HEK293 (cell line): ENCODE measurements at regions not wholly inside any gene's neighbourhood (a gene's known extent, or its start where the extent isn't known, plus 50 kb on each side); places are given as distances from the start of the nearest gene placed in this dataset.

Experiments used
- CTCF ChIA-PET: fragments of 350-600 bp; formaldehyde crosslinking; extraction: SDS; loops from one replicate; lab custom pipeline; 2021; ENCODE audit warnings: antibody characterized with exemption; lab: Yijun Ruan, JAX
- POLR2A ChIA-PET: fragments of 300-600 bp; formaldehyde crosslinking; extraction: SDS; loops from one replicate; lab custom pipeline; 2020; ENCODE audit warnings: antibody characterized with exemption, inconsistent platforms; lab: Yijun Ruan, JAX
- H3K27ac ChIP-seq: fragments of 200-500 bp; sonication (Bioruptor generic); 2 replicates; pipeline ENCODE4 v1.5.1; 2014; ENCODE audit warnings: low read depth, low read length, control low read depth, inconsistent platforms; ENCODE audit errors: extremely low read depth
- H3K36me3 ChIP-seq, 2 experiments: fragments of 200-500 bp in 1 of 2; sonication (Bioruptor generic) in 1 of 2; 1 replicate in 1 of 2; 2 replicates in 1 of 2; pipeline ENCODE4 v1.5.1; 2014 to 2017; ENCODE audit warnings: inconsistent platforms in 2 of 2, low read length in 2 of 2; ENCODE audit not compliant: control insufficient read depth in 2 of 2, insufficient read depth in 1 of 2
- H3K4me1 ChIP-seq: fragments of 200-500 bp; sonication (Bioruptor generic); 2 replicates; pipeline ENCODE4 v1.5.1; 2014; ENCODE audit warnings: mild to moderate bottlenecking, low read length, inconsistent platforms; ENCODE audit not compliant: control insufficient read depth, insufficient read depth
- H3K4me3 ChIP-seq: 2 replicates; pipeline ENCODE4 v1.5.1; 2011; ENCODE audit warnings: low read depth, mild to moderate bottlenecking, control low read depth, low read length, moderate library complexity
- H3K9me3 ChIP-seq: fragments of 200-500 bp; sonication (Bioruptor generic); 2 replicates; pipeline ENCODE4 v1.5.1; 2014; ENCODE audit warnings: low read depth, low read length, inconsistent platforms; ENCODE audit not compliant: control insufficient read depth, insufficient read depth
- INSM2 ChIP-seq: fragments of 450-650 bp; formaldehyde crosslinking; IDR thresholded peaks from 2 replicates; pipeline ENCODE4 v1.5.1; 2016; ENCODE audit warnings: missing biosample characterization, missing genetic modification characterization
- MZF1 ChIP-seq: fragments of 450-650 bp; formaldehyde crosslinking; IDR thresholded peaks from 2 replicates; pipeline ENCODE4 v1.5.1; 2017; ENCODE audit warnings: missing biosample characterization, missing genetic modification characterization, borderline replicate concordance
- PRDM10 ChIP-seq: fragments of 450-650 bp; formaldehyde crosslinking; IDR thresholded peaks from 2 replicates; pipeline ENCODE4 v1.5.1; 2016; ENCODE audit warnings: missing biosample characterization, missing genetic modification characterization
- WT1 ChIP-seq: fragments of 450-650 bp; formaldehyde crosslinking; IDR thresholded peaks from 2 replicates; pipeline ENCODE4 v1.5.1; 2016; ENCODE audit warnings: missing biosample characterization, missing genetic modification characterization
- ZBTB17 ChIP-seq: fragments of 450-650 bp; formaldehyde crosslinking; IDR thresholded peaks from 2 replicates; pipeline ENCODE4 v1.5.1; 2016; ENCODE audit warnings: missing biosample characterization, missing genetic modification characterization
- ZNF335 ChIP-seq: fragments of 450-650 bp; formaldehyde crosslinking; conservative IDR thresholded peaks from 2 replicates; pipeline ENCODE4 v1.5.1; 2016; ENCODE audit warnings: missing biosample characterization, missing genetic modification characterization
- ZNF404 ChIP-seq: fragments of 450-650 bp; formaldehyde crosslinking; IDR thresholded peaks from 2 replicates; pipeline ENCODE4 v1.5.1; 2017; ENCODE audit warnings: missing biosample characterization, missing genetic modification characterization
- ZNF555 ChIP-seq: fragments of 450-650 bp; formaldehyde crosslinking; conservative IDR thresholded peaks from 2 replicates; pipeline ENCODE4 v1.5.1; 2017; ENCODE audit warnings: missing biosample characterization, mild to moderate bottlenecking, missing genetic modification characterization, inconsistent platforms
- ZNF626 ChIP-seq: fragments of 450-650 bp; sonication (Bioruptor Pico); formaldehyde crosslinking; IDR thresholded peaks from 2 replicates; pipeline ENCODE4 v1.5.1; 2018; ENCODE audit warnings: missing biosample characterization, missing genetic modification characterization, inconsistent platforms
- ZNF645 ChIP-seq: fragments of 450-650 bp; formaldehyde crosslinking; IDR thresholded peaks from 2 replicates; pipeline ENCODE4; 2016; ENCODE audit warnings: missing biosample characterization, missing genetic modification characterization
- ZNF768 ChIP-seq: fragments of 450-650 bp; formaldehyde crosslinking; IDR thresholded peaks from 2 replicates; pipeline ENCODE4 v1.5.1; 2018; ENCODE audit warnings: missing biosample characterization, mild to moderate bottlenecking, missing genetic modification characterization
- TF ChIP-seq, protein P1 (sequence below): fragments of 450-650 bp; formaldehyde crosslinking; IDR thresholded peaks from 2 replicates; pipeline ENCODE4 v1.5.1; 2016; ENCODE audit warnings: missing biosample characterization, missing genetic modification characterization, low read depth
- TF ChIP-seq, protein P2 (sequence below): fragments of 450-650 bp; formaldehyde crosslinking; optimal IDR thresholded peaks from 2 replicates; pipeline ENCODE3; 2016; ENCODE audit warnings: missing biosample characterization, mild to moderate bottlenecking, missing genetic modification characterization
- TF ChIP-seq, protein P3 (sequence below): fragments of 450-650 bp; formaldehyde crosslinking; IDR thresholded peaks from 2 replicates; pipeline ENCODE4 v1.5.1; 2016; ENCODE audit warnings: missing biosample characterization, missing genetic modification characterization
- TF ChIP-seq, protein P4 (sequence below): fragments of 450-650 bp; formaldehyde crosslinking; conservative IDR thresholded peaks from 2 replicates; pipeline ENCODE4 v1.5.1; 2016; ENCODE audit warnings: low read depth, missing biosample characterization, missing genetic modification characterization

- TF ChIP-seq, protein P1, sequence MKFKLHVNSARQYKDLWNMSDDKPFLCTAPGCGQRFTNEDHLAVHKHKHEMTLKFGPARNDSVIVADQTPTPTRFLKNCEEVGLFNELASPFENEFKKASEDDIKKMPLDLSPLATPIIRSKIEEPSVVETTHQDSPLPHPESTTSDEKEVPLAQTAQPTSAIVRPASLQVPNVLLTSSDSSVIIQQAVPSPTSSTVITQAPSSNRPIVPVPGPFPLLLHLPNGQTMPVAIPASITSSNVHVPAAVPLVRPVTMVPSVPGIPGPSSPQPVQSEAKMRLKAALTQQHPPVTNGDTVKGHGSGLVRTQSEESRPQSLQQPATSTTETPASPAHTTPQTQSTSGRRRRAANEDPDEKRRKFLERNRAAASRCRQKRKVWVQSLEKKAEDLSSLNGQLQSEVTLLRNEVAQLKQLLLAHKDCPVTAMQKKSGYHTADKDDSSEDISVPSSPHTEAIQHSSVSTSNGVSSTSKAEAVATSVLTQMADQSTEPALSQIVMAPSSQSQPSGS (tag by site-specific recombination) = no peak
- TF ChIP-seq, protein P2, sequence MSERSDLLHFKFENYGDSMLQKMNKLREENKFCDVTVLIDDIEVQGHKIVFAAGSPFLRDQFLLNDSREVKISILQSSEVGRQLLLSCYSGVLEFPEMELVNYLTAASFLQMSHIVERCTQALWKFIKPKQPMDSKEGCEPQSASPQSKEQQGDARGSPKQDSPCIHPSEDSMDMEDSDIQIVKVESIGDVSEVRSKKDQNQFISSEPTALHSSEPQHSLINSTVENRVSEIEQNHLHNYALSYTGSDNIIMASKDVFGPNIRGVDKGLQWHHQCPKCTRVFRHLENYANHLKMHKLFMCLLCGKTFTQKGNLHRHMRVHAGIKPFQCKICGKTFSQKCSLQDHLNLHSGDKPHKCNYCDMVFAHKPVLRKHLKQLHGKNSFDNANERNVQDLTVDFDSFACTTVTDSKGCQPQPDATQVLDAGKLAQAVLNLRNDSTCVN (tag by site-specific recombination) = no peak
- TF ChIP-seq ZNF626 (tag by site-specific recombination) (no peak), ZNF555 (tag by site-specific recombination) (no peak)
These were observed 71.1 kb upstream of the AKT3 start (continued) for GRCh38 chr1:243921111-243921510.

GRCh38 chr1:243917863-243918565 lies 68.0 kb upstream of the AKT3 start:
- POLR2A ChIA-PET = interaction anchor here (1.2 to 1.5 kb wide), 2 partner anchors 8 to 10 kb away, joined by 5 to 8 read pairs; no protein-coding TSS in a partner anchor
- no peaks in the 10 kb centered on the region for H3K36me3 ChIP-seq
- peaks cover 3% of the 10 kb centered on the region; the same call in 1 of the 2 replicates for H3K4me1 ChIP-seq
- TF ChIP-seq ZNF404 (tag by site-specific recombination) = no peak
- TF ChIP-seq, protein P3, sequence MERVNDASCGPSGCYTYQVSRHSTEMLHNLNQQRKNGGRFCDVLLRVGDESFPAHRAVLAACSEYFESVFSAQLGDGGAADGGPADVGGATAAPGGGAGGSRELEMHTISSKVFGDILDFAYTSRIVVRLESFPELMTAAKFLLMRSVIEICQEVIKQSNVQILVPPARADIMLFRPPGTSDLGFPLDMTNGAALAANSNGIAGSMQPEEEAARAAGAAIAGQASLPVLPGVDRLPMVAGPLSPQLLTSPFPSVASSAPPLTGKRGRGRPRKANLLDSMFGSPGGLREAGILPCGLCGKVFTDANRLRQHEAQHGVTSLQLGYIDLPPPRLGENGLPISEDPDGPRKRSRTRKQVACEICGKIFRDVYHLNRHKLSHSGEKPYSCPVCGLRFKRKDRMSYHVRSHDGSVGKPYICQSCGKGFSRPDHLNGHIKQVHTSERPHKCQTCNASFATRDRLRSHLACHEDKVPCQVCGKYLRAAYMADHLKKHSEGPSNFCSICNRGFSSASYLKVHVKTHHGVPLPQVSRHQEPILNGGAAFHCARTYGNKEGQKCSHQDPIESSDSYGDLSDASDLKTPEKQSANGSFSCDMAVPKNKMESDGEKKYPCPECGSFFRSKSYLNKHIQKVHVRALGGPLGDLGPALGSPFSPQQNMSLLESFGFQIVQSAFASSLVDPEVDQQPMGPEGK (tag by site-specific recombination) = no peak
- peak; percentile 24; the same call in 1 of the 2 replicates for TF ChIP-seq PRDM10 (tag by site-specific recombination)
- 0 out of 2 replicates have a peak, but pooled peaks have one; percentile 7 for TF ChIP-seq MZF1 (tag by site-specific recombination)
- TF ChIP-seq ZNF335 (tag by site-specific recombination) = peak; percentile 51
- TF ChIP-seq ZBTB17 (tag by site-specific recombination) = 0 out of 2 replicates have a peak, but pooled peaks have one; percentile 87
- TF ChIP-seq WT1 (tag by site-specific recombination) = 0 out of 2 replicates have a peak, but pooled peaks have one; percentile 2
- TF ChIP-seq ZNF645 = no peak
- TF ChIP-seq INSM2 (tag by site-specific recombination) = no peak
- TF ChIP-seq, protein P4, sequence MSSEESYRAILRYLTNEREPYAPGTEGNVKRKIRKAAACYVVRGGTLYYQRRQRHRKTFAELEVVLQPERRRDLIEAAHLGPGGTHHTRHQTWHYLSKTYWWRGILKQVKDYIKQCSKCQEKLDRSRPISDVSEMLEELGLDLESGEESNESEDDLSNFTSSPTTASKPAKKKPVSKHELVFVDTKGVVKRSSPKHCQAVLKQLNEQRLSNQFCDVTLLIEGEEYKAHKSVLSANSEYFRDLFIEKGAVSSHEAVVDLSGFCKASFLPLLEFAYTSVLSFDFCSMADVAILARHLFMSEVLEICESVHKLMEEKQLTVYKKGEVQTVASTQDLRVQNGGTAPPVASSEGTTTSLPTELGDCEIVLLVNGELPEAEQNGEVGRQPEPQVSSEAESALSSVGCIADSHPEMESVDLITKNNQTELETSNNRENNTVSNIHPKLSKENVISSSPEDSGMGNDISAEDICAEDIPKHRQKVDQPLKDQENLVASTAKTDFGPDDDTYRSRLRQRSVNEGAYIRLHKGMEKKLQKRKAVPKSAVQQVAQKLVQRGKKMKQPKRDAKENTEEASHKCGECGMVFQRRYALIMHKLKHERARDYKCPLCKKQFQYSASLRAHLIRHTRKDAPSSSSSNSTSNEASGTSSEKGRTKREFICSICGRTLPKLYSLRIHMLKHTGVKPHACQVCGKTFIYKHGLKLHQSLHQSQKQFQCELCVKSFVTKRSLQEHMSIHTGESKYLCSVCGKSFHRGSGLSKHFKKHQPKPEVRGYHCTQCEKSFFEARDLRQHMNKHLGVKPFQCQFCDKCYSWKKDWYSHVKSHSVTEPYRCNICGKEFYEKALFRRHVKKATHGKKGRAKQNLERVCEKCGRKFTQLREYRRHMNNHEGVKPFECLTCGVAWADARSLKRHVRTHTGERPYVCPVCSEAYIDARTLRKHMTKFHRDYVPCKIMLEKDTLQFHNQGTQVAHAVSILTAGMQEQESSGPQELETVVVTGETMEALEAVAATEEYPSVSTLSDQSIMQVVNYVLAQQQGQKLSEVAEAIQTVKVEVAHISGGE = no peak
- TF ChIP-seq ZNF768 (tag by site-specific recombination) = no peak
- CTCF ChIA-PET = interaction anchor here (0.5 to 1.5 kb wide), 7 partner anchors 9 to 634 kb away, joined by 3 to 6 read pairs (median 3); no protein-coding TSS in a partner anchor
- H3K9me3 ChIP-seq = no peaks in the 10 kb centered on the region
- H3K4me3 ChIP-seq = peak overlapping the region; percentile 54
- H3K27ac ChIP-seq = no peak overlapping the region
